Activated naive CD8-positive, alpha-beta T cell treated with anti-CD3 and anti-CD28 coated beads, Interleukin-2, amount 50 U/mL, for 16 hours (primary cell): ENCODE measurements at regions not wholly inside any gene's neighbourhood (a gene's known extent, or its start where the extent isn't known, plus 50 kb on each side); places are given as distances from the start of the nearest gene placed in this dataset.
"Not testable (repeated sequence)": the region's sequence is repeated elsewhere in the genome, so short reads cannot be mapped to it uniquely, and the experiment has no call there.

Experiments
- DNase-seq: peaks from one replicate; pipeline ENCODE4 v3.0.0-alpha.2; 2020; ENCODE audit warnings: low read depth, low spot score

DNA sequence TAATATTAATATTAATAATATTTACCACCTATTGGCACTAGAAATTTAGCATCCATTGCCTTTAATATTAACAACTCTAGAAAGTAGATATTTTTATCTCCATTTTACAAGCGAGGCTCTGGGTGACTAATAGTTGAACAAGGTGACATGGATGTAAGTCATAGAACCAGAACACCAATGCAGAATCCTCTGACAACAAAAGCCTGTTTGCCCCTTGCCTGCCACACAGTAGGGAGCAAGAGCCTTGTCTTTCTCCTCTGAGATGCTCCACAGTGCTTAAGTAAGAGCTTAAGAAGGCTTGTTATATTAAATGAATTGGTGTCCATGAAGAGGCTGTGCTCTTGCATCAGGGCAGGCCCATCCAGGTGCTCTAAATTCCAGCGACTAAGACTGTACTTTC, 51.2 kb upstream of the LBX1 start:
- no peak for DNase-seq

DNA sequence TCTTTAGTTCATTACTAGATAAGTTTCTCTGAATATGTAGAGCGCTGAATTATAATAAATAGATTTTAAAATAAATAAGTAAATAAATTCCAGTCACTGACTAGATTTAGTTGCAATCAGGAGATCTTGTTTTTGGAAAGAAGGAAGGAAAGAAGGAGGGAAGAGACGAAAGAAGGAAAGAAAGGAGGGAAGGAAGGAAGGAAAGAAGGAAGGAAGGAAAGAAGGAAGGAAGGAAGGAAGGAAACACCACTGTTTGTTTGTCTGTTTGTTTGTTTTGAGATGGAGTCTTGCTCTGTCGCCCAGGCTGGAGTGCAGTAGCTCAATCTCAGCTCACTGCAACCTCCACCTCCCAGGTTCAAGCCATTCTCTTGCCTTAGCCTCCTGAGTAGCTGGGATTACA, 51.7 kb upstream of the LBX1 start:
- DNase-seq, result not testable (repeated sequence)

DNA sequence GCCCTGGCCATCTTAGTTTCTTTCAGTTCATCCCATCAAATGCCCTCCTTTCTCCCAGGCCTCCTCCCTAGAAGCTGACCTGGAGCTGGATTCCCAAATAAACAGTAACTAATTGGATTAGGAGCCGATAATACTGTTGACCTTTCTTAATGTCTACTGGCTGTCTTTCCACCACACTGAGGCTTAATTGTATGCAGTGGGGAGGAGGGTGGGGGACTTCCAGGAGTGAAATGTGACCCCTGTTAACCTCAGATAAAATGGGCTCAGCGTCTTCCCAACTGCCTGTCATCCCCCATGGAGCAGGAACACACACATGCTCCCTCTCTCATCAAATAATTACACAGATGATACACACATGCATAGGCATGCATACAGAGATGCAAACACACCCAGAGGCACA, 53.7 kb upstream of the LBX1 start:
- DNase-seq, result no peak

DNA sequence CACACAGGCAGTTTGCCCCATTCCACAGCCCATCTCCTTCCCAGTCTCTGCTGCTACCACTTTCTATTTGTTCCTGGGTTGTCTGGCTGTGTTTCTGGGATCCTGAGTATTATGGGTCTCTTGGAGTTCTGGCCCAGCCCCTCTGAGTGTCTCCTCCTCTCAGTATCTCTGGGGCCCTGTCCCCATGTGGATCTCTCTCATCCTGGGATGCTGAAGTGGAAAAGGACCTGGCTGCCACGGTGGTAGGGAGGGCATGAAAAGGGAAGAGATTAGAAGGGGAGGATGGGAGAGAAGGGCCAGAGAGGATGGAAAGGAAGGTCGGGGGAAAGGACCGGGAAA, 54.5 kb upstream of the LBX1 start:
- DNase-seq, result no peak

DNA sequence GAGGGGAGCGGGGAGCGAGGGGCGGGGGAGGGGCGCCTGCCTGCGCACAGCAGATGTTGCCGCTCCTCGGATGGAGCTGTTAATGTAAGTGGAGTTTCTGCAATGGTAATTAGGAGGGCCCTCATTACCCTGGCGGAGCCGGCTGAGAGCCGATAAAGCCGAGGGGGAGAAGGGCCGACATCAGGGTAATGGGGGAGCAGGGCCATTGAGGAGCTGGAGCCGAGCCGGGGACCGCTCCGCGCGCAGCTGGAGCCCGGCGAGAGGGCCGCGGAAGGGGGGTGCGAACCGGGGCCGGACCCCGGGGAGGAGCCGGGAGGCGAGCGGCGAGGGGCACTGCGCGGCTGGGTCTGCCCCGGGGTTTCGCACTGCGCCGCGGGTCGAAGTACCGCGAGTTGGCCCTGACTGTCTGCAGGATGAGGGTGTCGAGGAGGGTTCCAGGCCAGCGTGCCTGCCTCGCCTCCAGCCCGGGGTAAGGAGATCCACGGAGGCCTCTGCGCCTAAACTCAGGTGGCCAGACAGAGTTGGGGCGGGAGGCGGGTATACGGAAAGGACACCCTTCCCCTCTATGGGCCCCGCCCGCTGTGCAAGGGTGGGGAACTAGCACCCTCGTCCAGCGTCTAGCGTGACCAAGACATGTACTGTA, 55.0 kb upstream of the LBX1 start:
- DNase-seq, result no peak

DNA sequence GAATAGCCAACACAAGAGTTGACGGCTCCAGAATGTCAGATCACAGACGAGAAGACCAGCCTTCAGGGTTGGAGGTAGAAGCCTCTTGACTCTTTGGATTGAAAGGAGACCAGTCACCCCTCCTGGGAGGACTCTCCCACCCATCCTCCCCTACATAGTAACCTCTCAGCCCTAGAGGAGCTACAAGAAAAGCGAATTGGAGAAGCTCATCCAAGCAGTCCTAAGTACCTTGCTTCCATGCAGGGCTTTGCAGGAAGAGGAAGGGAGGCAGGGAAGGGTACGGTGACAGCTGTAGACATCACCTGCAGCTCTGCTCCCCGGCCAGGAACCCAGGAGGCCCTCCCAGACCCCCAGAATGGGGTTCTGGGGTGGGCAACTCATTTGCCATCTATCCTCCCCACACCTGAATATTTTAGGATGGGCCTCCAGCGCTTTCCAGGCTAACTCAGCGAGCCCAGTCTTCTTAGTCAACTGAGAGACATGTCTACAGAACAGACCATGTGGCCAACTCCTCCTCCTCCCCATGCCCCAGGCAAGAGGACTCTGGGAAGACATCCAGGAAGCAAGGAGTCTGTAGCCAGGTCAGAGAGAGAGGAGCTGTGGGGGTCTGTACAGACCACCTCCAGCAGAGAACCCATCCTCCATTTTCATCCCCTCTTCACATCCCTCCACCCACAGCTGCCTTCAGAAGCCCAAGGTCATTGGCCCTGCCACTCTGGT, 55.6 kb upstream of the LBX1 start:
- no peak for DNase-seq

DNA sequence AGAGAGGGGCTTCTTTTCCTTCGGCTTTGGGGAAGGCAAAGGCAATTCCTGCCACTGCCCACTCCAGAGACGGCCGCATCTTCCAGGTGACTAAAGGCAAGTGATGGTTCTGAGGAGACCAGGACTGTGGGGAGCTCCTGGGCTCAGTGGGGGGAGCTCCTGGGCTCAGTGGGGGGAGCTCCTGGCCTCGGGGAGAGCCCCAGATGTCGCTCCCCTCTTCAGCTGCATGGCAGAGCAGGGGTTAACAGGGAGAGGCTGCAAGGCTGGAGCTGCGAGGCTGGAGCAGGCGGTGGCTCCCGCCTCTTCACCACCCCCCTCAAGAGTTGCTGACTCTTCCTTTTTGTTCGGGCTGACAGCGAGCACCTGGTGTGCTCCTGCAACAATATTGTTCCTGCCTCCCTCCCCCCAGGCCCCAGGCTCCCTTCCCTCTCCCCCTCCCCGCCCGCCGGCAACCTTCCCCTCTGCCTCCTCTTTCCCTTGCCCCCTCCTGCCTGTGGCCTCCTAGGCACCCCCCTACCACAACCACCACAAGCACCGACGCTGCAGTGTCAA, 56.3 kb upstream of the LBX1 start:
- DNase-seq, result no peak

DNA sequence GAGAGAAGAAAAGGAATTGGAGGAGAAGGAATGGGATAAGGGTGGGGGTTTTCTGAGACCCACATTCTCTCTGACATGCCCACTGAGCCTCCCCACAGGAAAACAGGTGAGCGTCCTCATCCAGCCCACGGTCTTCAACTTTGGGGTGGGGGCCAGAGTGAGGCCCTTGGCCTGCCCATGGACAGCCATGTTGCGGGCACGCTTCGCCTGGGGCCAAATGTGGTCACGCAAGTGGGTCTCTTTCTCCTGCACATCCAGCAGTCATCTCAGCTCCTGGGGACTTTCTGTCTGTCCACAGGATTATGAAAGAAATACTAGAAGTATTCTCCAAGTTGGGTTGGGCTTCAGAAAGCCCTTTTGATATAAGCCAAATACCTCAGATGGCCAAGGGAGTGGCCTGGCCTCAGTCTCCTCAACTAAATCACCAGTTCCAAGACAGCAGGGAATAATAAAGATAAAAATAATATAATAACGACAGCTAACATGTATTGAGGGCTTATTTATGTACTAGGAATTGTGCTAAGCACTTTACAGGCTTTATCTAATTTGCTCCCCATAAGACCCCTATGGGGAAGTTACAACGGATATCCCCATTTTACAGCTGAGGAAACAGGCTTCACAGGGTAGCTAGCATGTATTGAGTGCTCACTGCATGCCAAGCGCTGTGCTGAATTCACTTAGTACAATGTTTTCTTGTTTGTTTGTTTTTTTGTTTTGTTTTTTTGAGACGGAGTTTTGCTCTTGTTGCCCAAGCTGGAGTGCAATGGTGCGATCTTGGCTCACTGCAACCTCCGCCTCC, 57.2 kb upstream of the LBX1 start:
- DNase-seq, result no peak

DNA sequence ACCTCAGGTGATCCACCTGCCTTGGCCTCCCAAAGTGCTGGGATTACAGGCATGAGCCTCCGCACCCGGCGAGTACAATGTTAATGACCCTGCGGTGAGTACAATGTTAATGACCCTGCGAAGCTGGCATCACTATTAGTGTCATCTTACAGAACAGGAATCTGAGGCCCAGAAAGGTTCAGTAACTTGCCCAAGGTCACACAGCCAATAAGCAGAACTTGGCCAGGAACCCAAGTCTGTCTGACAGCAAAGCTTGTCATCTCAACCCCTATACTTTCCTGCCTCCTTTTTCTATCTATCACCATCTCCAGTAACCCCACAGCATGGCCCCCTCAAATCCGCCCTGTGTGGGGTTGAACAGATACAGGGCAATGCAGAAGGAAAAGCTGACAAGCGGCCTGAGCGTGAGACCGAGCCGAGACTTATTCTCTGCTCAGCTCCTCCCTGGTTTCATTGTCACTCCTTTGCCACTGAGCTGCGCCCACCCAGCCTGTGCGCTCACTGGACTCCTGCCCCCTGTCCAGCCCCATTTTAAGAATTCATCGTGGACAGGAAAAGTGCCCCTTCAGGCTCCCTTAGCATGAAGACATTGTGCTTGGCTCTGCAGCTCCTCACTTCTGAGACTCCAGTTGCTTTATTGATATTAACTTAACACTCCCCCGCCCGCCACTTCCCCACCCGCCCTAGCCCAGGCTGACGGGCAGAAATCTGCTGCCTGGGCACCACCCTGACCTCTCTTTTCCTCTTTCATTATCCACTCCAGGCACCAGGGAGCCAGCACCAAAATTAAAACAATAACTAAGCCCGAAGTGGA, 58.1 kb upstream of the LBX1 start:
- no peak for DNase-seq

DNA sequence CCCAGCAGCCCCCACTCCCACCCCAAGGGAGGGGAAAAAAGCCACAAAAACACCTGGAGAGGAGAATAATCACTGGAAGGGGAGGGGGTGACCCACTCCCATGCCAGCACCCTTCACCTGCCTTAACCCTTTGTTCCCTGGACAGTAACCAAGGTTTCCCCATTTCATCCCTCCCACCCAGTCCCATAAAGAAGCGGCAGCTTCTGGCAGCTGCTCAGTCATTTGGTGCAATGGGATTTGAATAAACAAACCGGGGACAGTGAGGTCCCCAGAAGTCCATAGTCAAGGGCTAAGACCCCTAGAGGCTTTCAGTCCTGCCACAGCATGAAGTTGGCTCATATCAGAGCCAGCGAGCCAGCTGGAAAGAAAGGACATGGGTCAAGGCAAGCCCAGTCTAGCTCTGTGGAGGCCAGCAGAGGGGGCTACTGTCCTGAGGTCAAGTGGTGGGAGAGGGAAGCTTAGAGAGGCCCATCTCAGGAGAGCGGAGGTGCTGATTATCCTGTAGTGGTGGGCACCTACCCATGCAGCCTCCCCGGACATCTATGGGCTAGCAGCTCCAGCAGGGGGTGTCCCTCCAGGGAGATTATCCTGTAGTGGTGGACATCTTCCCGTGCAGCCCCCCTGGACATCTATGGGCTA, 58.9 kb upstream of the LBX1 start:
- no peak for DNase-seq

DNA sequence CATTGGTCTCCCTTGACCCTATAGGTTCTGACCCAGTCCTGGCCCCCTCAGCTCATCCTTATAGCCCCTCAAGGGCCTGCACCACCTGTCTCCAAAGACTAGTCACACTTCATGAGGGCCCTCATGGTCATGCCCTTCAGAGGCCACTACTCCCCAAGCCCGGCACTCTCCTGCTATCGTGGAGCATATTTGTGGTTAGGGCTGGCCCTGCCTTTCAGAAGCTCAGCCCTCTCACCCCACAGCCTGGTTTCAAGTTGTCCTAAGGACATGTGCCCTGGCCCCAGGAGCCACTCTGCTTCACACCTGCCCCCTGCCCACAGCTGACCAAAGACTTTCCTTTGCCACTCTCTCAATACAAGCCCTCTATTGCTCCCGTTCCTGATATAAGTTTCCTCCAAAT, 60.3 kb upstream of the LBX1 start:
- no peak for DNase-seq

DNA sequence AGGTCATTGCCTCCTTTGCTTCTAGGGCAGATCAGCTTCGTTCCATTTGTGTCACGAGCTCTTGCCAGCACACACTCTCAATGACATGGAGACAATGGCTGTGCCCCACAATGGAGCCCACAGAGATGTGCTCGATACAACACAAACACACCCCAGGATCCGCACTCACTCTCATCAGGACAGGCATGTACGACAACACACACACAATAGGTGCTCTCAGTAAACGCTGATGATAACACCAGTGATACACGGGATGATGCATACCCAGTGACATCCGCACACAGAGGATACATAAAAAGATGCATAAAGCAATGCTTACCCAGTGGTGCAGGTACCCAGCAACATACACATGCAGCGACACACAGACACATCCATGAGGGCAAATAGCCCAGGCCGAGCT, 61.2 kb upstream of the LBX1 start:
- no peak for DNase-seq

DNA sequence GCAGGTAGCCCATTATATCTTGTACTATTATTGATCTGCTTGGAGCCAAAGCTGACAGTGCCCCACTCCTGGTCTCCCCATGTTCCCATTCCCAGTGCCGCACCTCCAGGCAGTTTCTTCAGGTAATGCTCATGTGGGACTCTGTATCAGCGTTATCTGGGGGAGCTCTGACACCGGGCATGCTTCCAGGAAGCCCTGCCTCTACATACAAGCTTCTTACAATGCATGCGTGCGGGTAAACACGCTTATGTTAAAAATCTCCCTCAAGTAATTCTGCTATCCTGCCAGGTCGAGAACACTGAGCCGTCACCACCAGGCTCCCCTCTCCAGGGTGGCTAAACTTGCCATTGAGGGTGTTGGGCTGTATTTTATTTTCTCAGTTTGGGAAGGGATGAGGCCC, 61.6 kb upstream of the LBX1 start:
- no peak for DNase-seq

DNA sequence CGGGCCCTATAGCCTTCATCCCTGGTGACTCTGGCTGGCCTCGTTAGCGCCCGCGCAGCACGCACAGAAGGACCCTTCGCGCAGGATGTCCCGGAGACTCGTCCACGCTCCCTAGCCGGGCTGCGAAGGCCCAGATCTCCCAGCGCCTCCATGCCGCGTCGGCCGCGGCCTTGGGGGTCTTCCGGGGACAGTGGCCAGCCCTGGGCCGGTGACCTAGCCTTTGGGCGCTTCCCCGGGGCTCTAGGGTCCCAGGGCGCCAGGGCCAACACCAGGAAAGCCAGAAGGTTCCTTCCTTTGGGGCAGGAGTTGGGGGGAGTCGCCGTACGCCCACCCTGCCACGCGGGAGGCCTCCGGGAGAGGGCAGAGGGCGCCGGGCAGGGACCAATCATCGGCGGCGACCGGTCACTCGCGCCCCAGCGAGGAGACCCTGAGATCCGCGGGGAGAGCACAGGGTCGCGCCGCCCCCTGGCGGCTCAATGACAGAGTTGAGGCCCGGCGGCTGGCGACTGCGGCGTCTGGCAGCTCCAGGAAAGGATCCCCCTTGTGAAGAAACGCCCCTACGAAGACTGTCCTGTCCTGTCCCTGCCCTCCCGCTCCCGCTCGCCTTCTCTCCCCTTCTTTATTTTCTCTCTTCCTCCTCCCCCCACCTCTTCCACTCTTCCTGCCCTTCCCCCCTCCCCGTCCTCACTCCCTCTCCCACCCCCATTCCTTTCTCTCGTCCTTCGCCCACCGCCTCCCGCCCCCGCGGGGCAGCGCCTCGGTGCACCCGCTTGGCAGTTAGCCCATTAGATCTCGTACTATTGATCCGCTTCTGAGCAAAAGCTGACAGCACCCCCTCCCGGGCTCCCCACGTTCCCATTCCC, 62.3 kb upstream of the LBX1 start:
- DNase-seq, result peak; percentile 28

DNA sequence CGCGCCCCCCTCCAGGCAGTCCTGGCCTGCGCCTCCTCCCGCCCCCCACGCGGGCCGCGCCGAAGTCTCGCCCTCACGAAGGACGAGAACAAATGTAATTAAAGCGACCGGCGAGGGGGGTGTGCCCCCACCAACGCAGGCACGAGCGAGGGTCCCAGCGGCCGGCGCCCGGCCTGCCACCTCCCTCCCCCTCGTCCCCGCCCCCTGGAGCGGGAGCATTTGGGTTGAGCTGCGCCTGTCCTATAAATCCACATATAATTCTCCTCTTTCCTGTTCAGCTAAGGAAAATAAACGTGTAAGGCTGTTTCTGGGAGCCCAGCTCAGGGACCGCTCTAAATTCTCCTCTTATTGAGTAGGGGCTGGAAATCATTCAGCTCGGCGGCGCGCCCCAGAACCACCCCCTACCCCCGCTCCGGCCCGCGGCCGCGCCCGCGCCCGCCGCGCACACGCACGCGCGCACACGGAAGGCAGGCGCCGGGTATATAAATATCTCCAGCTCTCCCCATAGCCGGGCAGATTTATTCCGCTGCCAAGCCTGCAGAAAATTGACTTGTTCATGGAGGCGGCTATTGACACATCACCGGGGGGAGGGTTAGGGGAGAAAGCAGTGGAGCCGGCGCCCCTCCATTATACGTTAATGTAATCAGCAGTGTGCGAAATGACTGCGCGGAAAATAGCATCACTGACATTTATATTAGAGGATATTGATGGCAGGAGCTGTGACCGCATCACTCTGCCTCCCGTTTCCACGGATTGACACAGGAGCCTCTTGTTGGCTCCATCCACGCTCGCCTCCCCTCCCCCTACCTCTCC, 61.6 kb upstream of the BTRC start:
- no peak for DNase-seq

DNA sequence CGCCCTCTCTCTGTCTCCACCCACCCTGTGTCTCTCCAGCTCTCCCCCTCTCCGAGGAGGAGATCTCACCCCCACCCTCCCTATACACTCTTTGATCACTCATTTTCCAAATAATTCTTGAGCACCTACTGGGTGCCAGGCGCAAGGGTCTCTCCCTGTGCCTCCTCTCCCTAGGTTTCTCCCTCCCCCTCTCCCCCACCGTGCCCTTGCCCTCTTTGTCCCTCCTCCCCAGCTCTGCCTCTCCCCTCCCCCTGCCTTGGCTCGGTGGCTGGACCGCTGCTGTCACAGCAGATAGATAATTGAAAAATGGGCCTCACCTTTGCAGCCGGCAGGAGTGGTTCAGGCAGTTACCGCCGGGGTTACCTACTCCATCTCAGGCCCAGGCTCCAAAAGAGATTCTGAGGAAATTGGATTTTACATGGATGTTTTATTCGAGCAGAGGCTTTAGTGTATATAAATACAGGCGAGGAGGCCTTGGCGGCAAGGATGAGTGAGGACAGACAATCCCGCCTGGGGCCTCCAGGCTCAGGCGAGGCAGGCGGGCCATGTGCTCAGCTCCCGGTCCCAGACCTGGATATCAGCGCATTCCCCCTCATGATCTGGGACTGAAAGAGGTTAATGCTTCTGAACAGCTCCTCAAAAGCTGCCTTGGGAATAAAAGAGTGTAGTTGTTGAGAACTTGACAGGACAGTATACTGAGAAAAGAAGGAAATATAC, 60.8 kb upstream of the BTRC start:
- no peak for DNase-seq

DNA sequence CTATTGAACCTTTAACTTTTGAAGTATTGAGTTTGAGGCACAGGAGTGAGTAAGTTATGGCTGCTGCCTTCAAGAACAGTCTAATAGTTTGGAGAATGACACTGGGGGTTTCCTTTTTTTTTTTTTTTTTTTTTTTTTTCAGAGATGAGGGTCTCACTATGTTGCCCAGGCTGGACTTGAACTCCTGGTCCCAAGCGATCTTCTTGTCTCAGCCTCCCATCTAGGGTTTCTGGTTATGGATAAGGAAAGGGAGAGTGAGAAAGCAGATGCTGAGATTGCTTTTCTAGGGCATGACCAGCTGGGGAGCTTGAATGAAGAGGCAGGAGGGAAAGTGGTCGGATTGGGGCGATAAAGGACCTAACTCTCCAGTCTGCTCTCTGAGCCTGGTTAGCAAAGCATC, 59.9 kb upstream of the BTRC start:
- no peak for DNase-seq

DNA sequence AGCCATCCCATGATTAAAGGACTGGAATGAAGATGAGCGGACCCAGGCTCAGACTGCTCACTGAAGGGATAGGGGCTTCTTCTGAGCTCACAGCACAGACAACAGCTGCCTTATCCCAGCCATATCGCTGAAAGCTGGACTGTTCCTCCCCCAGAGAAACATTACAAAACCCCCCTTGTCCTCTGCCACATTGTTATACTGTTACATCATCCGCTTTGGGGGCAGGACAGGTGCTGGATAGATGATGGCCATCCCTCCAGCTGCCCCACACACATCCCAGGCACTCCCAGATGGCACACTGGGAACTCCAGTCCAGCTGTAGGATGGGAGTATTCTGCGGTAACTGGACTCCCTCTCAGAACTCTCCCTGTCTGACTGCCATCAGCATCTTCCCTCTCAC, 58.7 kb upstream of the BTRC start:
- DNase-seq, result no peak
